Neural cell (in vitro differentiated cells): ENCODE measurements at regions not wholly inside any gene's neighbourhood (a gene's known extent, or its start where the extent isn't known, plus 50 kb on each side); places are given as distances from the start of the nearest gene placed in this dataset.

Experiments
- H2AFZ ChIP-seq: fragments of 200-600, 300-800 bp; sonication (generic), shearing (Covaris generic); 2 replicates; pipeline ENCODE4 v1.6.0; 2014; ENCODE audit warnings: low read depth, mild to moderate bottlenecking, antibody characterized with exemption, low read length, moderate library complexity
- H3F3A ChIP-seq: fragments of 200-600 bp; shearing (Covaris generic); 2 replicates; pipeline ENCODE4 v1.6.1; 2016; ENCODE audit warnings: mild to moderate bottlenecking, moderate library complexity, mixed read lengths, antibody characterized with exemption, low read length; ENCODE audit not compliant: insufficient read depth, poor library complexity, severe bottlenecking
- H3K27ac ChIP-seq: fragments of 200-600, 300-800 bp; sonication (generic), shearing (Covaris generic); 2 replicates; pipeline ENCODE4 v1.5.1; 2014; ENCODE audit warnings: mild to moderate bottlenecking, low read length, moderate library complexity
- H3K27me3 ChIP-seq: fragments of 300-800, 200-600 bp; sonication (generic), shearing (Covaris generic); 2 replicates; pipeline ENCODE4 v1.6.0; 2014; ENCODE audit warnings: mild to moderate bottlenecking, low read depth, low read length, moderate library complexity; ENCODE audit not compliant: insufficient read depth
- H3K36me3 ChIP-seq: fragments of 300-800, 200-600 bp; sonication (generic), shearing (Covaris generic); 2 replicates; pipeline ENCODE4 v1.5.1; 2014; ENCODE audit warnings: mild to moderate bottlenecking, antibody characterized with exemption, low read length, moderate library complexity; ENCODE audit not compliant: insufficient read depth
- H3K4me2 ChIP-seq: fragments of 300-800, 200-600 bp; sonication (generic), shearing (Covaris generic); 2 replicates; pipeline ENCODE4 v1.6.0; 2014; ENCODE audit warnings: mild to moderate bottlenecking, low read length
- H3K4me3 ChIP-seq: fragments of 300-800, 200-600 bp; sonication (generic), shearing (Covaris generic); 2 replicates; pipeline ENCODE4 v1.5.1; 2014; ENCODE audit warnings: mild to moderate bottlenecking, low read length, moderate library complexity
- H3K79me2 ChIP-seq: fragments of 200-600 bp; shearing (Covaris generic); replicated peaks from 2 replicates; pipeline ENCODE4 v1.6.0; 2014; ENCODE audit warnings: mild to moderate bottlenecking, low read length, moderate library complexity; ENCODE audit not compliant: insufficient read depth
- H3K9ac ChIP-seq: fragments of 300-800, 200-600 bp; sonication (generic), shearing (Covaris generic); 2 replicates; pipeline ENCODE4 v1.6.1; 2016; ENCODE audit warnings: mild to moderate bottlenecking, low read length, mixed read lengths
- H3K9me2 ChIP-seq: fragments of 200-600 bp; shearing (Covaris generic); 2 replicates; pipeline ENCODE4 v1.6.1; 2016; ENCODE audit warnings: mild to moderate bottlenecking, low read length, mixed read lengths; ENCODE audit not compliant: insufficient read depth
- H3K9me3 ChIP-seq: fragments of 200-600, 300-800 bp; sonication (generic), shearing (Covaris generic); 2 replicates; pipeline ENCODE4 v1.6.1; 2016; ENCODE audit warnings: mild to moderate bottlenecking, mixed run types, low read length, moderate library complexity, mixed read lengths
- H4K20me1 ChIP-seq: fragments of 200-600 bp; shearing (Covaris generic); 2 replicates; pipeline ENCODE4 v1.6.1; 2016; ENCODE audit warnings: mild to moderate bottlenecking, mixed run types; ENCODE audit not compliant: insufficient read depth
- EP300 ChIP-seq: fragments of 450-650 bp; conservative IDR thresholded peaks from 2 replicates; pipeline ENCODE4 v1.6.1; 2014; ENCODE audit warnings: antibody characterized with exemption, mild to moderate bottlenecking, moderate library complexity; ENCODE audit not compliant: poor library complexity, severe bottlenecking
- EZH2 ChIP-seq: fragments of 200-600, 300-800 bp; shearing (Covaris generic), sonication (generic); IDR thresholded peaks from 2 replicates; pipeline ENCODE4 v1.6.1; 2014; ENCODE audit warnings: antibody characterized with exemption, low read length, borderline replicate concordance, mild to moderate bottlenecking; ENCODE audit not compliant: insufficient read depth, poor library complexity, severe bottlenecking
- MXI1 ChIP-seq: fragments of 450-650 bp; conservative IDR thresholded peaks from 2 replicates; pipeline ENCODE4 v1.6.1; 2014; ENCODE audit warnings: antibody characterized with exemption, mild to moderate bottlenecking; ENCODE audit not compliant: poor library complexity, severe bottlenecking
- POLR2AphosphoS5 ChIP-seq: IDR thresholded peaks from 2 replicates; pipeline ENCODE4 v1.6.1; 2012
- RAD21 ChIP-seq: fragments of 450-650 bp; conservative IDR thresholded peaks from 2 replicates; pipeline ENCODE4 v1.6.1; 2014; ENCODE audit warnings: antibody characterized with exemption, mild to moderate bottlenecking, moderate library complexity
- SMC3 ChIP-seq: fragments of 450-650 bp; conservative IDR thresholded peaks from 2 replicates; pipeline ENCODE4 v1.6.1; 2014; ENCODE audit warnings: antibody characterized with exemption, mild to moderate bottlenecking, moderate library complexity; ENCODE audit not compliant: poor library complexity
- TAF1 ChIP-seq: IDR thresholded peaks from 2 replicates; pipeline ENCODE4 v1.6.1; 2012; ENCODE audit warnings: low read depth
- TF ChIP-seq, protein P1 (sequence below): IDR thresholded peaks from 2 replicates; pipeline ENCODE4 v1.6.1; 2012; ENCODE audit warnings: borderline replicate concordance
- TF ChIP-seq, protein P2 (sequence below): fragments of 450-650 bp; IDR thresholded peaks from 2 replicates; pipeline ENCODE4 v1.5.1; 2014; ENCODE audit warnings: antibody characterized with exemption, mild to moderate bottlenecking, moderate library complexity; ENCODE audit not compliant: poor library complexity, severe bottlenecking

DNA sequence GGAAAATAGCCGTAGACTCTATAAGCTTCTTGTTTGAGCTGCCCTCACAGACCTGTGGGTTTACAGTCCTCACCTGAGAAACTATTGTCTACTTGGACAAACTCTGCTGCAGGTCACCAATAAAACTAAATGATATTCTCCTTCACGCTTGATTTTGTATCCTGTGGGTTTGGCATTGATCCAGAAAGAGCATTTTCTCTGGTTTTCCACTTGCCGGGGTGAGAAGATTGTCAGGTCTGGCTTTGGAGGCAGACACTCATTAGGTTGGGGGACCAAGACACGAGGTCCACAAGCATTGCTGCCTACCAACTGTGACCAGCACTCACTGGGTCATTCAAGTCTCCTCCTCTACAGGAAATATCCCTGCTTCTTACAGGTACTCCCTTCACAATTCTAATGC, 68.5 kb downstream of the CDC14C start:
- Histone ChIP-seq H3K9me3 (no peaks in the 10 kb centered on the region), H3F3A (no peaks in the 10 kb centered on the region), H3K9ac (no peak overlapping the region), H3K9me2 (no peaks in the 10 kb centered on the region), H3K27me3 (no peaks in the 10 kb centered on the region), H3K4me3 (no peak overlapping the region), H3K4me2 (no peak overlapping the region), H2AFZ (no peak overlapping the region), H3K27ac (no peak overlapping the region), H3K36me3 (no peaks in the 10 kb centered on the region), H4K20me1 (no peaks in the 10 kb centered on the region), H3K79me2 (no peaks in the 10 kb centered on the region)
- TF ChIP-seq, protein P1, sequence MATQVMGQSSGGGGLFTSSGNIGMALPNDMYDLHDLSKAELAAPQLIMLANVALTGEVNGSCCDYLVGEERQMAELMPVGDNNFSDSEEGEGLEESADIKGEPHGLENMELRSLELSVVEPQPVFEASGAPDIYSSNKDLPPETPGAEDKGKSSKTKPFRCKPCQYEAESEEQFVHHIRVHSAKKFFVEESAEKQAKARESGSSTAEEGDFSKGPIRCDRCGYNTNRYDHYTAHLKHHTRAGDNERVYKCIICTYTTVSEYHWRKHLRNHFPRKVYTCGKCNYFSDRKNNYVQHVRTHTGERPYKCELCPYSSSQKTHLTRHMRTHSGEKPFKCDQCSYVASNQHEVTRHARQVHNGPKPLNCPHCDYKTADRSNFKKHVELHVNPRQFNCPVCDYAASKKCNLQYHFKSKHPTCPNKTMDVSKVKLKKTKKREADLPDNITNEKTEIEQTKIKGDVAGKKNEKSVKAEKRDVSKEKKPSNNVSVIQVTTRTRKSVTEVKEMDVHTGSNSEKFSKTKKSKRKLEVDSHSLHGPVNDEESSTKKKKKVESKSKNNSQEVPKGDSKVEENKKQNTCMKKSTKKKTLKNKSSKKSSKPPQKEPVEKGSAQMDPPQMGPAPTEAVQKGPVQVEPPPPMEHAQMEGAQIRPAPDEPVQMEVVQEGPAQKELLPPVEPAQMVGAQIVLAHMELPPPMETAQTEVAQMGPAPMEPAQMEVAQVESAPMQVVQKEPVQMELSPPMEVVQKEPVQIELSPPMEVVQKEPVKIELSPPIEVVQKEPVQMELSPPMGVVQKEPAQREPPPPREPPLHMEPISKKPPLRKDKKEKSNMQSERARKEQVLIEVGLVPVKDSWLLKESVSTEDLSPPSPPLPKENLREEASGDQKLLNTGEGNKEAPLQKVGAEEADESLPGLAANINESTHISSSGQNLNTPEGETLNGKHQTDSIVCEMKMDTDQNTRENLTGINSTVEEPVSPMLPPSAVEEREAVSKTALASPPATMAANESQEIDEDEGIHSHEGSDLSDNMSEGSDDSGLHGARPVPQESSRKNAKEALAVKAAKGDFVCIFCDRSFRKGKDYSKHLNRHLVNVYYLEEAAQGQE: no peak
- TF ChIP-seq POLR2AphosphoS5 (no peak), EZH2 (no peak), TAF1 (no peak), MXI1 (no peak), RAD21 (no peak), EP300 (no peak), SMC3 (no peak)
- TF ChIP-seq, protein P2, sequence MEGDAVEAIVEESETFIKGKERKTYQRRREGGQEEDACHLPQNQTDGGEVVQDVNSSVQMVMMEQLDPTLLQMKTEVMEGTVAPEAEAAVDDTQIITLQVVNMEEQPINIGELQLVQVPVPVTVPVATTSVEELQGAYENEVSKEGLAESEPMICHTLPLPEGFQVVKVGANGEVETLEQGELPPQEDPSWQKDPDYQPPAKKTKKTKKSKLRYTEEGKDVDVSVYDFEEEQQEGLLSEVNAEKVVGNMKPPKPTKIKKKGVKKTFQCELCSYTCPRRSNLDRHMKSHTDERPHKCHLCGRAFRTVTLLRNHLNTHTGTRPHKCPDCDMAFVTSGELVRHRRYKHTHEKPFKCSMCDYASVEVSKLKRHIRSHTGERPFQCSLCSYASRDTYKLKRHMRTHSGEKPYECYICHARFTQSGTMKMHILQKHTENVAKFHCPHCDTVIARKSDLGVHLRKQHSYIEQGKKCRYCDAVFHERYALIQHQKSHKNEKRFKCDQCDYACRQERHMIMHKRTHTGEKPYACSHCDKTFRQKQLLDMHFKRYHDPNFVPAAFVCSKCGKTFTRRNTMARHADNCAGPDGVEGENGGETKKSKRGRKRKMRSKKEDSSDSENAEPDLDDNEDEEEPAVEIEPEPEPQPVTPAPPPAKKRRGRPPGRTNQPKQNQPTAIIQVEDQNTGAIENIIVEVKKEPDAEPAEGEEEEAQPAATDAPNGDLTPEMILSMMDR: no peak

DNA sequence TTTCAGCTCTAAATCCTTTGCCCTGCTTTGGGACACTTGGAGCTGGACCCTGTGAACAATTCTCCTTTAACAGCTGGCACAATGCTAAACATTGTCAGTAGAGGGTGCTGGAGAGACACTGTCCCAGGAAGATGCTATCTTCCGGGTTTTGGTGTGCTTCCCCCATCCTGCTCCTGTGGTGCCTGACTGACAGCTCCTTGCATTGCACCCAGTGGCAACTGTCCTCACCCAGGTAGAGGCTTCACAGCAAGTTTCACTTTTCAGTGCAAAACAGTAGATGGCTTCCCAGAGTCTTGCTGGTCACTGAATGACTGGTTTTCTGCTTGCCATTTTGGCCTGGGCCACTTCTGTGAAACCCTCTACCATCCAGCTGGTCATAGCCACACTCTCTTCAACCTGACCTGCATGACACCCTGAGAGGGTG, 77.3 kb downstream of the CDC14C start:
- no peak overlapping the region for H3K4me2 ChIP-seq
- H3F3A ChIP-seq: no peaks in the 10 kb centered on the region
- H2AFZ ChIP-seq: no peak overlapping the region
- H3K4me3 ChIP-seq: no peak overlapping the region
- H3K79me2 ChIP-seq: no peaks in the 10 kb centered on the region
- H3K27me3 ChIP-seq: no peaks in the 10 kb centered on the region
- TF ChIP-seq, protein P2: peak; percentile 51
- TF ChIP-seq, protein P1: no peak
- peak; percentile 51 for TF ChIP-seq RAD21
- peak; percentile 49 for TF ChIP-seq SMC3
- H3K9me3 ChIP-seq: no peaks in the 10 kb centered on the region
- no peak overlapping the region for H3K27ac ChIP-seq
- no peaks in the 10 kb centered on the region for H3K36me3 ChIP-seq
- H3K9ac ChIP-seq: no peak overlapping the region
- H3K9me2 ChIP-seq: no peaks in the 10 kb centered on the region
- no peaks in the 10 kb centered on the region for H4K20me1 ChIP-seq
